ENCODE measurements at regions not wholly inside any gene's neighbourhood (a gene's known extent, or its start where the extent isn't known, plus 50 kb on each side); places are given as distances from the start of the nearest gene placed in this dataset. TPM values are rescaled to one million over a fixed set of nuclear protein-coding genes. Genes with fewer than 3 reads are reported as not detected.

DNA sequence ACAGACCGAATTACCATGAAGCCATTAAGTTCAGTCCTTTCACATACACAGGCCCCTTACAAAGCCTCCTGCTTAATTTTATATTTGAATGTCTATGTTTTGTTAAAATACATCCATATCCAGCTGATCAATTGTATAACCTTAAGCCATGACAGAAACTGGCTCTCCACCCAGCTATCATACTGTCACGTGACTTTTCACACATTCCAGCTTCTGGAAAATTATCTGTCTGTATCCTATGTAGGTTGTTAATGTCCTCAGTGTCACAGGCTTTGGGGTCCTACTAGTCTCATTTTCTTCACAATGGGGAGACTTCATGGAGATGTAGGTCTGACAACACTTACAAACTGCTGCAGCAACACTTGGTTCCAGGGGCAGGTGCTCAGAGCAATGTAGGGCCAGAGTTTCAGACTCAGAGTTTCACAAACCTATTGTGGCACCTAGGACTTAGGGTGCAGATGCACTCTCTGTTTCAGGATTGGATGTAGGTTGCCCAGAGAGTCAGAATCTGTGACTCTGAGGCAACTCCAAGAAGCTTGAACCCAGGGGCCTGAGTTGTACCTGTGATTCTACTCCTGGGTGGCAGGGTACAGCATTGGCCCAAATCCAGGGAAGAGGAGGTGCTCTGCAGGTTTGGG, 69.6 kb upstream of the PCDH20 start:
- H3K27me3 ChIP-seq (ENCODE audit: insufficient read depth, low read length): no peaks in the 10 kb centered on the region

DNA sequence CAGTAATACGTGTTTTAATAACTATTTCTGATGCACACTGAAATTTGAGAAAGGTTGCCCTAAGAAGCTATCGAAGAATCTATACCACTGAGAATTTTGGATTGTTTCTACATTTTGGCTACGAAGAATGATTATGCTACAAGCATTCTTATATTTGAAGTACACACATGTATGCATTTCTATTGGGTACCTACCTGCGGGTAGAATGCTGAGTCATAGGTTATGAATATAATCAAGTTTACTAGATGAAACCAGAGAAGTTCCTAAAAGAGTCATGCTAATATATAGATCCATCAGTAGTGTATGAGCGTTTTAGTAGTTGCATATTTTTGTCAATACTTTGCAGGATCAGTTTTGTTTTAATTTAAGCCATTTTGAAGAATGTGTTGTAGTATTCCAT, 62.0 kb upstream of the PCDH20 start:
- no peaks in the 10 kb centered on the region for H3K36me3 ChIP-seq (ENCODE audit: insufficient read depth, low read length)
- TF ChIP-seq, protein P1, sequence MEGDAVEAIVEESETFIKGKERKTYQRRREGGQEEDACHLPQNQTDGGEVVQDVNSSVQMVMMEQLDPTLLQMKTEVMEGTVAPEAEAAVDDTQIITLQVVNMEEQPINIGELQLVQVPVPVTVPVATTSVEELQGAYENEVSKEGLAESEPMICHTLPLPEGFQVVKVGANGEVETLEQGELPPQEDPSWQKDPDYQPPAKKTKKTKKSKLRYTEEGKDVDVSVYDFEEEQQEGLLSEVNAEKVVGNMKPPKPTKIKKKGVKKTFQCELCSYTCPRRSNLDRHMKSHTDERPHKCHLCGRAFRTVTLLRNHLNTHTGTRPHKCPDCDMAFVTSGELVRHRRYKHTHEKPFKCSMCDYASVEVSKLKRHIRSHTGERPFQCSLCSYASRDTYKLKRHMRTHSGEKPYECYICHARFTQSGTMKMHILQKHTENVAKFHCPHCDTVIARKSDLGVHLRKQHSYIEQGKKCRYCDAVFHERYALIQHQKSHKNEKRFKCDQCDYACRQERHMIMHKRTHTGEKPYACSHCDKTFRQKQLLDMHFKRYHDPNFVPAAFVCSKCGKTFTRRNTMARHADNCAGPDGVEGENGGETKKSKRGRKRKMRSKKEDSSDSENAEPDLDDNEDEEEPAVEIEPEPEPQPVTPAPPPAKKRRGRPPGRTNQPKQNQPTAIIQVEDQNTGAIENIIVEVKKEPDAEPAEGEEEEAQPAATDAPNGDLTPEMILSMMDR (IDR thresholded peaks at IDR 0.05; ENCODE audit: extremely low read depth, low read depth, low read length): no peak
- DNase-seq (ENCODE audit: insufficient read length, low spot score, missing footprints): no peak

More for the DNA sequence above, 69.6 kb upstream of the PCDH20 start:
- H3K9me3 ChIP-seq (ENCODE audit: low read depth, low read length): peaks cover 2% of the 10 kb centered on the region
- TF ChIP-seq, protein P1 (IDR thresholded peaks at IDR 0.05; ENCODE audit: extremely low read depth, low read depth, low read length): no peak
- H2AFZ ChIP-seq (ENCODE audit: low read length): no peak overlapping the region
- no peaks in the 10 kb centered on the region for H3K4me1 ChIP-seq (ENCODE audit: insufficient read depth, low read length)
- H4K20me1 ChIP-seq (ENCODE audit: insufficient read depth, low read length): no peaks in the 10 kb centered on the region
- H3K79me2 ChIP-seq (ENCODE audit: insufficient read depth, low read length): no peaks in the 10 kb centered on the region
- no peak overlapping the region for H3K4me3 ChIP-seq (ENCODE audit: insufficient read depth, low read length)
- H3K4me2 ChIP-seq (ENCODE audit: insufficient read depth, low read length): no peak overlapping the region
- H3K27ac ChIP-seq (ENCODE audit: low read depth, low read length): no peak overlapping the region
- no peak for DNase-seq (ENCODE audit: insufficient read length, low spot score, missing footprints)
- no peaks in the 10 kb centered on the region for H3K36me3 ChIP-seq (ENCODE audit: insufficient read depth, low read length)

DNA sequence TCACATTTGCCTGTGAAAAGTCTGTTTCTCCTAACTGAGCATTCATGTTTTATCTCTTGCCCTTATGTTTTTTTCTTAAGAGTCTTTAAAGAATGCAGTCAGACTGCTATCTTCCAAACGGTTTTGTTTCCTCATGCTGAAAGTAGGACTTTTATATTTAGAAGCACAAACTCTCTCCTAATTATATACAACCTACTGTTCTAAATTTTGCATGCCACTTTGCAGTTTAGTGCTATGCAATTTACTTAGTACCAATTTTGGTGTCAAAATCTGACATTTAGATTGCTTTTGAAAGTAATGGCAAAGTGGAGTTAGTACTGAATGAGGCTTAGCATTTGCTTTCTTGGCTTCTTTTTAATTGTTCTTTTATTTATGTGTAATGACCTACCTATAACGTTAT, 55.1 kb upstream of the PCDH20 start:
- TF ChIP-seq, protein P1 (IDR thresholded peaks at IDR 0.05; ENCODE audit: extremely low read depth, low read depth, low read length): no peak
- no peak overlapping the region for H3K4me3 ChIP-seq (ENCODE audit: insufficient read depth, low read length)
- H3K4me1 ChIP-seq (ENCODE audit: insufficient read depth, low read length): no peaks in the 10 kb centered on the region
- no peaks in the 10 kb centered on the region for H4K20me1 ChIP-seq (ENCODE audit: insufficient read depth, low read length)
- H3K27ac ChIP-seq (ENCODE audit: low read depth, low read length): no peak overlapping the region
- H3K27me3 ChIP-seq (ENCODE audit: insufficient read depth, low read length): no peaks in the 10 kb centered on the region
- H2AFZ ChIP-seq (ENCODE audit: low read length): no peak overlapping the region
- no peaks in the 10 kb centered on the region for H3K36me3 ChIP-seq (ENCODE audit: insufficient read depth, low read length)
- no peaks in the 10 kb centered on the region for H3K9me3 ChIP-seq (ENCODE audit: low read depth, low read length)
- no peak overlapping the region for H3K4me2 ChIP-seq (ENCODE audit: insufficient read depth, low read length)
- no peaks in the 10 kb centered on the region for H3K79me2 ChIP-seq (ENCODE audit: insufficient read depth, low read length)
- DNase-seq (ENCODE audit: insufficient read length, low spot score, missing footprints): no peak

More for the DNA sequence above, 62.0 kb upstream of the PCDH20 start:
- no peaks in the 10 kb centered on the region for H3K4me1 ChIP-seq (ENCODE audit: insufficient read depth, low read length)
- no peak overlapping the region for H3K4me3 ChIP-seq (ENCODE audit: insufficient read depth, low read length)
- no peaks in the 10 kb centered on the region for H4K20me1 ChIP-seq (ENCODE audit: insufficient read depth, low read length)
- peaks cover 2% of the 10 kb centered on the region for H3K9me3 ChIP-seq (ENCODE audit: low read depth, low read length)
- no peak overlapping the region for H3K4me2 ChIP-seq (ENCODE audit: insufficient read depth, low read length)
- no peaks in the 10 kb centered on the region for H3K79me2 ChIP-seq (ENCODE audit: insufficient read depth, low read length)
- no peak overlapping the region for H3K27ac ChIP-seq (ENCODE audit: low read depth, low read length)
- H2AFZ ChIP-seq (ENCODE audit: low read length): no peak overlapping the region
- no peaks in the 10 kb centered on the region for H3K27me3 ChIP-seq (ENCODE audit: insufficient read depth, low read length)

DNA sequence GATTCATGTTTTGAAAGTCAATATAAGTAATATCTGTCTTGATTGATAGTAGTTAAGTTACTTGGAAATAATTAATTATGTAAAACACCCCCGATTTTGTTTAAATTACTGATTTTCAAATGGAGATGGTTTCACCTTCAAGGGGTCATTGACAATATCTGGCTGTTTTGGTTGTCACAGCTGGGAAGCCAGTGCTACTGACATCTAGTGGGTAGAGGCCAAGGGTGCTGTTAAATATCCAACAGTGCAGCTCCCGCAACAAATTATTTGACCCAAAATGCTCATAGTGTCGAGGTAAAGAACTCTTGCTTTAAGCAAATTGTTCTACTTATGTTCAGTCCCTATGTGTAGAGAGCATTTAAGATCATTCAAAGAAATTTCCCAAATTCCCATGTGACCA, 50.6 kb upstream of the PCDH20 start:
- DNase-seq (ENCODE audit: insufficient read length, low spot score, missing footprints): no peak
- TF ChIP-seq, protein P1 (IDR thresholded peaks at IDR 0.05; ENCODE audit: extremely low read depth, low read depth, low read length): no peak

More for the DNA sequence above, 50.6 kb upstream of the PCDH20 start:
- no peak overlapping the region for H2AFZ ChIP-seq (ENCODE audit: low read length)
- no peak overlapping the region for H3K4me3 ChIP-seq (ENCODE audit: insufficient read depth, low read length)
- no peaks in the 10 kb centered on the region for H3K9me3 ChIP-seq (ENCODE audit: low read depth, low read length)
- H3K4me1 ChIP-seq (ENCODE audit: insufficient read depth, low read length): no peaks in the 10 kb centered on the region
- H3K4me2 ChIP-seq (ENCODE audit: insufficient read depth, low read length): no peak overlapping the region
- no peaks in the 10 kb centered on the region for H3K36me3 ChIP-seq (ENCODE audit: insufficient read depth, low read length)
- no peak overlapping the region for H3K27ac ChIP-seq (ENCODE audit: low read depth, low read length)
- no peaks in the 10 kb centered on the region for H3K27me3 ChIP-seq (ENCODE audit: insufficient read depth, low read length)
- no peaks in the 10 kb centered on the region for H4K20me1 ChIP-seq (ENCODE audit: insufficient read depth, low read length)
- H3K79me2 ChIP-seq (ENCODE audit: insufficient read depth, low read length): no peaks in the 10 kb centered on the region

Small RNA genes lying in the stretch of these regions (small RNA-seq; reads per million reads assigned to genes)
- gene AL353765.1: not detected
- gene AL356102.1: not detected
- not detected for gene MIR4704
- gene MIR548X2: not detected
- gene RNU6-81P: not detected

All from osteoblast (primary cell).